ENCODE measurements at regions not wholly inside any gene's neighbourhood (a gene's known extent, or its start where the extent isn't known, plus 50 kb on each side); places are given as distances from the start of the nearest gene placed in this dataset.
"Not testable (repeated sequence)": the region's sequence is repeated elsewhere in the genome, so short reads cannot be mapped to it uniquely, and the experiment has no call there.

DNA sequence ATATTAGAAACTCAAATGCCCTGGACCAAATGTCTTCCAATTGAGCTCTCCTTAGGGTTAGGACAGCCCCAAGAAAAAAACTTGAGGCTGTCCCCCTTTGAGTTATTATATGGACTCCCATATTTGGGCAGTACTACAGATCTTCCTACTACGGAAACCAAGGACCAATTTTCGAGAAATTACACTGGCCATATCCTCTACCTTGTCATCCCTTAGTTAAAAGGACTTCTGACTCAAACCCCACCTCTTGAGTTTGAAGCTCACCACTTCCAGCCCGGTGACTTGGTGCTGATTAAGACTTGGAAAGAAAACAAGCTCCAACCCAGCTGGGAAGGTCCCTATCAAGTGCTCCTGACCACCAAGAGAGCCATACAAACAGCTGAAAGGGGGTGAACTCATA lies 497.0 kb upstream of the GRAMD2B start:
- DNase-seq (ENCODE audit: low spot score): no peak
- intact Hi-C loops (cut with DNase I): no loop called here

GRCh38 chr5:125928663-125929062 lies 494.5 kb upstream of the GRAMD2B start:
- DNase-seq (ENCODE audit: low spot score): no peak
- ATAC-seq: no peak
- intact Hi-C loops (cut with DNase I): no loop called here

More for the DNA sequence above, 497.0 kb upstream of the GRAMD2B start:
- no peak for ATAC-seq

- DNase-seq (ENCODE audit: low spot score) (no peak), ATAC-seq (no peak)
- intact Hi-C loops (cut with DNase I): no loop called here
These were observed 473.1 kb upstream of the GRAMD2B start for GRCh38 chr5:125950012-125950615.

DNA sequence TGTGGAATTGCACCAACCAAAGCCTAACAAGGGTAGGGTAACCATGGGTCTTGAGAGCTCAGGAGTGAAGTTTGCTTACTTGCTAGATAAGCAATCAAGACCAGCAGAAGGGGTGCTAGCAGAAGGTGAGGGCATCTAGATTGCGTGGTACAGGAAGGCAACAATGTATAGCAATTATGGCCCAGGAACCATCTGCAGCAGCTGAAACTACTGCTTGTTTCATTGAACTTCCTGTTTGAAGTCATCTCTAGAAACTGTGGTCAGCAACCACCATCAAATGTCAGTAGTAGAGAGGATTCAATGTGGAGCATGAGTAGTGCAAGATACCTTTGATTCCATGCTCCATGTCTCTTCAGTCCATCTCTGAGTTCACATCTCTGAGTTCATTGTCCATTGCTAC lies 462.1 kb upstream of the GRAMD2B start:
- no peak for DNase-seq (ENCODE audit: low spot score)
- no peak for ATAC-seq
- intact Hi-C loops (cut with DNase I): no loop called here

- ATAC-seq (no peak), DNase-seq (ENCODE audit: low spot score) (no peak)
- intact Hi-C loops (cut with DNase I): no loop called here
These were observed 457.6 kb upstream of the GRAMD2B start for GRCh38 chr5:125965577-125965976.

DNA sequence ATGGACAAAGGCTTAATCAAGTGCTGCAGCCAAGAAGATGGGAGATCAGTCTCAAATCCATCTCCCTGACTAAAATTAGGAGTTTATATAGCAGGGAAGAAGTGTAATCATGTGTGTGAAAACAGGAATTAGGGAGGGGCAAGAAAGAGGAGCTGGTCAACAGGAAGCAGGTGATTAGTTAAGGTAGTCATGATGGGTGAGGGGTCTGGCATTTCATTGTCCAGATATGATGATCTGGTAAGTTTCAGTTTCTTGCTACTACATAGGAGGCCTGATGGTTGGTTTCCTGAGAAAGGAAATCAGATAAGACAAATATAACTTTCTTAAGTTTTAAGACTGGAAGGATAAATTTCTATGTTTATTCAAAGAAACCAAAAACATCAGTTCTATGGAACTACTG lies 455.6 kb upstream of the GRAMD2B start:
- DNase-seq (ENCODE audit: low spot score) (no peak), ATAC-seq (no peak)
- intact Hi-C loops (cut with DNase I): no loop called here

- intact Hi-C loops (cut with DNase I): no loop called here
- DNase-seq (ENCODE audit: low spot score) (no peak), ATAC-seq (no peak)
These were observed 454.0 kb upstream of the GRAMD2B start for GRCh38 chr5:125969011-125969813.

DNA sequence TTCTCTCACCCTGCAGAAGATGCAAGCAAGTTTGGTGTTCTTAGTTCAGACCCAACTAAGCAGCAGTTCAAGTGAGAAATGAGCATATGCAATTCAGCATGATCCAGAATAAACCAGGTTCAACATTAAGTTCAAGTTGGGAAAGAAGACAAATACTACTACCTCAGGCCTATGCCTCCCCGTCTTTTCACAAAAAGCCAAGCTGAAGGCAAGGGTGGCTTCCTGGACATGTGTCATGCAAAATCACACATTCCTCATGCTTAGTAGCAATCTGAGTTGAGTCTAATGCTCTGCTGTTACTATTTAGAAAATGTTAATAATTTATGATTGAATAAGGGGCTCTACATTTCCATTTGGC lies 453.4 kb upstream of the GRAMD2B start:
- intact Hi-C loops (cut with DNase I): no loop called here
- ATAC-seq: no peak
- DNase-seq (ENCODE audit: low spot score): no peak

- ATAC-seq (no peak), DNase-seq (ENCODE audit: low spot score) (no peak)
- intact Hi-C loops (cut with DNase I): no loop called here
These were observed 452.4 kb upstream of the GRAMD2B start for GRCh38 chr5:125970631-125971307.

- DNase-seq (ENCODE audit: low spot score) (no peak), ATAC-seq (no peak)
- intact Hi-C loops (cut with DNase I): no loop called here
These were observed 450.5 kb upstream of the GRAMD2B start for GRCh38 chr5:125972706-125973105.

- ATAC-seq: no peak
- DNase-seq (ENCODE audit: low spot score): no peak
- intact Hi-C loops (cut with DNase I): no loop called here
These were observed 448.5 kb upstream of the GRAMD2B start for GRCh38 chr5:125974679-125975078.

GRCh38 chr5:125976421-125977000 lies 446.7 kb upstream of the GRAMD2B start:
- ATAC-seq (no peak), DNase-seq (ENCODE audit: low spot score) (no peak)
- intact Hi-C loops (cut with DNase I): no loop called here

GRCh38 chr5:125978015-125978414 lies 445.2 kb upstream of the GRAMD2B start:
- no peak for DNase-seq (ENCODE audit: low spot score)
- ATAC-seq: no peak
- intact Hi-C loops (cut with DNase I): no loop called here

DNA sequence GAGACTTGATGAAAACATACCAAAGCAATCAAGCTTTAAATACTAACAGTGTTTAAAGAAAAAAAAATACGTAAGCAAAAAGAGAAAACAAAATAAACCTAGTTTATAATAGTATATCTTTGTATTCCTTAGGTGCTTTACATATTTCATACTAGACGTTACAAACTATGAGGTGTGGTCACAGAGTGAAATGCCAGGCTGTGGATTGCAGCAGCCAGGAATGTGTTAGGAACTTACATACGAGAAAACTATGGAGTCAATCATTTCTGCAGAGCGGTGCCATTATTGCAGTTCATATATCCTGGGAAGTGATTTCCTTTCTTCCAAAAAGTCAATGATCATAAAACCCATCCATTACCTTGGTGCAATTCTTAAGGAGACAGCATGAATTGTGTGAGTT lies 443.6 kb upstream of the GRAMD2B start:
- intact Hi-C loops (cut with DNase I): no loop called here
- no peak for ATAC-seq

DNA sequence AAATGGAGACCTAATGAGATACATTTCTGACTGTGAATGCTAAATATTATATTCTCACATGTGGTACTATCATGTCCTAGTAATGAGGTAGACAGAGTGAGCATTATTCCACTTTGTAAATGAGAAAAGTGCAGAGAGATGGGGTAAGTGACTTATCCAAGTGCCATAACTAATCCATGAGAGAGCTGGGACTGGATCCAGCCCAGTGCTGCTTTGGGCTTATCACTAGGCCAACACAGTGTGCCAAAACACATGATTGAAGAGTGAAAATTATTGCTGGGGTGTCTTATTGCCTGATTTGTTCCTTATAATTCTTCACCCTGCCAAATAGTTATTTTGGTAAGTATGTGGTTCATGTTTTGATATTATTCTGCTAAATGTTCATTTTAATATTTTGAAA lies 442.2 kb upstream of the GRAMD2B start:
- intact Hi-C loops (cut with DNase I): no loop called here
- DNase-seq (ENCODE audit: low spot score) (no peak), ATAC-seq (no peak)

More for the DNA sequence above, 443.6 kb upstream of the GRAMD2B start:
- DNase-seq (ENCODE audit: low spot score): no peak

- intact Hi-C loops (cut with DNase I): no loop called here
- ATAC-seq (no peak), DNase-seq (ENCODE audit: low spot score) (no peak)
These were observed 435.4 kb upstream of the GRAMD2B start for GRCh38 chr5:125987677-125988255.

- ATAC-seq (no peak), DNase-seq (ENCODE audit: low spot score) (no peak)
- intact Hi-C loops (cut with DNase I): no loop called here
These were observed 431.2 kb upstream of the GRAMD2B start for GRCh38 chr5:125992050-125992449.

- ATAC-seq; intact Hi-C loops (cut with DNase I); DNase-seq (ENCODE audit: low spot score): not testable (repeated sequence)
These were observed 423.8 kb upstream of the GRAMD2B start for GRCh38 chr5:125999271-126000030.

DNA sequence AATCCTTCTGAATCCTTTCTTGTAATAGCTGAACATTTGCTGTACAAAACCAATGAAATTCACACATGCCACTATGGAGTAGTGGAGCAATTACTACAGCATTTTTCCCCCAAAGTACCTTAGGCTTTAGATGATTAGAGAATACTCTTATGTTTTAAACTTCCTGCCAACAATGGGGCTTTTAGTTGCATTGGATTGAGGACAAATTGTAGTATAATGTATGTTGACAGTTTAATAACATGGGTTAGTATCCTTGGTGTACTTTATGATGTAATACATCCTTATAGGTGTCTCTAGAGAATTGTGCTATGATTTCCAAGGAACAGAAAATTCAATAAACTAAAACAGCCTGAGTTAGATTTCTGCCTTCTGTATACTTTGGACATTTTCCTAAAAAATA lies 422.7 kb upstream of the GRAMD2B start:
- ATAC-seq (no peak), DNase-seq (ENCODE audit: low spot score) (no peak)
- intact Hi-C loops (cut with DNase I): no loop called here
